Esophagus muscularis mucosa (tissue), 3 donors: ENCODE measurements at regions not wholly inside any gene's neighbourhood (a gene's known extent, or its start where the extent isn't known, plus 50 kb on each side); places are given as distances from the start of the nearest gene placed in this dataset.

Source experiments
- POLR2A ChIP-seq: fragments of 450-650 bp; IDR thresholded peaks from one replicate; pipeline ENCODE4 v1.6.1; 2017; ENCODE audit warnings: antibody characterized with exemption, moderate library complexity, mild to moderate bottlenecking, low read depth
- POLR2AphosphoS5 ChIP-seq, 2 donors: sonication (generic); formaldehyde crosslinking; IDR thresholded peaks; one replicate each; pipeline ENCODE4 v1.6.1; 2017; ENCODE audit warnings: antibody characterized with exemption in 2 of 2
- TF ChIP-seq, protein P1 (sequence below), 3 experiments: fragments of 200-600 bp in 2 of 3; fragments of 450-650 bp in 1 of 3; sonication (generic) in 2 of 3; IDR thresholded peaks; one replicate each; pipeline ENCODE4 v1.5.1; 2017 to 2019; ENCODE audit warnings: antibody characterized with exemption in 3 of 3, mild to moderate bottlenecking in 2 of 3, moderate library complexity in 1 of 3

DNA sequence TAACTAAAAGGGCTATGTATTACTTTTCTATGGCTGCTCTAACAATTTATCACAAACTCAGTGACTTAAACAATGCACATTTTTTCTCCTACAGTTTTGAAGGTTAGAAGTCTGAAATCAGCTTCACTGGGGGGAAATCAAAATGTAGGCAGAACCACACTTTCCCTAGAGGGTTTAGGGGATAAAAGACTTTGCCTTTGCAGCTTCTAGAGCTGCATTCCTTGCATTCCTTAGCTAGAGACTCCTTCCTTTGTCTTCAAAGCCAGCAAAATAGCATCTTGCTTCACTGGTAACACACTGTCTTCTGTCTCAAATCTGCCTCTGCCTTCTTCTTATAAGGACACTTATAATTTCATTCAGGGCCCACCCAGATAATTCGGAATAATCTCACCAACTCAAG is 152.4 kb upstream of the SPIN4 start:
- TF ChIP-seq, protein P1, sequence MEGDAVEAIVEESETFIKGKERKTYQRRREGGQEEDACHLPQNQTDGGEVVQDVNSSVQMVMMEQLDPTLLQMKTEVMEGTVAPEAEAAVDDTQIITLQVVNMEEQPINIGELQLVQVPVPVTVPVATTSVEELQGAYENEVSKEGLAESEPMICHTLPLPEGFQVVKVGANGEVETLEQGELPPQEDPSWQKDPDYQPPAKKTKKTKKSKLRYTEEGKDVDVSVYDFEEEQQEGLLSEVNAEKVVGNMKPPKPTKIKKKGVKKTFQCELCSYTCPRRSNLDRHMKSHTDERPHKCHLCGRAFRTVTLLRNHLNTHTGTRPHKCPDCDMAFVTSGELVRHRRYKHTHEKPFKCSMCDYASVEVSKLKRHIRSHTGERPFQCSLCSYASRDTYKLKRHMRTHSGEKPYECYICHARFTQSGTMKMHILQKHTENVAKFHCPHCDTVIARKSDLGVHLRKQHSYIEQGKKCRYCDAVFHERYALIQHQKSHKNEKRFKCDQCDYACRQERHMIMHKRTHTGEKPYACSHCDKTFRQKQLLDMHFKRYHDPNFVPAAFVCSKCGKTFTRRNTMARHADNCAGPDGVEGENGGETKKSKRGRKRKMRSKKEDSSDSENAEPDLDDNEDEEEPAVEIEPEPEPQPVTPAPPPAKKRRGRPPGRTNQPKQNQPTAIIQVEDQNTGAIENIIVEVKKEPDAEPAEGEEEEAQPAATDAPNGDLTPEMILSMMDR (IDR thresholded peaks at IDR 0.05): no peak
- TF ChIP-seq POLR2A (no peak), POLR2AphosphoS5 (IDR thresholded peaks at IDR 0.05) (no peak)
